Trophoblast cell (in vitro differentiated cells and primary cell): ENCODE measurements at regions not wholly inside any gene's neighbourhood (a gene's known extent, or its start where the extent isn't known, plus 50 kb on each side); places are given as distances from the start of the nearest gene placed in this dataset.
"Not testable (repeated sequence)": the region's sequence is repeated elsewhere in the genome, so short reads cannot be mapped to it uniquely, and the experiment has no call there.

ENCODE experiments used
- DNase-seq, 2 donors: peaks; one replicate each; pipeline ENCODE4 v3.0.0-alpha.2; 2016
- H2AFZ ChIP-seq: 2 replicates; pipeline ENCODE4 v1.6.1; 2013; ENCODE audit warnings: low read length, moderate library complexity, mild to moderate bottlenecking; ENCODE audit not compliant: insufficient read depth, poor library complexity
- H2AK5ac ChIP-seq: 2 replicates; pipeline ENCODE4 v1.6.1; 2013; ENCODE audit warnings: mild to moderate bottlenecking, low read length
- H2BK120ac ChIP-seq: 2 replicates; pipeline ENCODE4 v1.6.1; 2013; ENCODE audit warnings: low read length, mild to moderate bottlenecking, moderate library complexity; ENCODE audit not compliant: insufficient read depth, poor library complexity
- H2BK12ac ChIP-seq: 2 replicates; pipeline ENCODE4 v1.6.1; 2013; ENCODE audit warnings: mild to moderate bottlenecking, low read length, moderate library complexity
- H2BK5ac ChIP-seq: 2 replicates; pipeline ENCODE4 v1.6.1; 2013; ENCODE audit warnings: low read length, low read depth, moderate library complexity, mild to moderate bottlenecking; ENCODE audit not compliant: poor library complexity
- H3K14ac ChIP-seq: 2 replicates; pipeline ENCODE4 v1.6.1; 2013; ENCODE audit warnings: mild to moderate bottlenecking, low read length
- H3K18ac ChIP-seq: 2 replicates; pipeline ENCODE4 v1.6.1; 2013; ENCODE audit warnings: mild to moderate bottlenecking, low read length
- H3K23ac ChIP-seq: 2 replicates; pipeline ENCODE4 v1.6.1; 2013; ENCODE audit warnings: low read length
- H3K27ac ChIP-seq: 2 replicates; pipeline ENCODE4 v1.5.1; 2013; ENCODE audit warnings: low read depth, mild to moderate bottlenecking, inconsistent platforms, low read length, moderate library complexity
- H3K27me3 ChIP-seq: 2 replicates; pipeline ENCODE4 v1.6.1; 2013; ENCODE audit warnings: inconsistent platforms, mild to moderate bottlenecking, low read length, moderate library complexity; ENCODE audit not compliant: insufficient read depth
- H3K36me3 ChIP-seq, 2 experiments: 1 replicate in 1 of 2; 2 replicates in 1 of 2; pipeline ENCODE4 v1.6.1; 2013; ENCODE audit warnings: low read length in 2 of 2, mild to moderate bottlenecking in 2 of 2, moderate library complexity in 1 of 2; ENCODE audit not compliant: insufficient read depth in 2 of 2, control insufficient read depth in 1 of 2
- H3K4ac ChIP-seq: 2 replicates; pipeline ENCODE4 v1.6.1; 2013; ENCODE audit warnings: low read depth, mild to moderate bottlenecking, low read length, moderate library complexity
- H3K4me1 ChIP-seq, 2 experiments: 1 replicate in 1 of 2; 2 replicates in 1 of 2; pipeline ENCODE4 v1.6.1; 2013; ENCODE audit warnings: low read length in 2 of 2, mild to moderate bottlenecking in 2 of 2, moderate library complexity in 1 of 2; ENCODE audit not compliant: insufficient read depth in 2 of 2, control insufficient read depth in 1 of 2
- H3K4me2 ChIP-seq: 2 replicates; pipeline ENCODE4 v1.6.1; 2013; ENCODE audit warnings: inconsistent platforms, mild to moderate bottlenecking, low read length, moderate library complexity
- H3K4me3 ChIP-seq: 2 replicates; pipeline ENCODE4 v1.5.1; 2013; ENCODE audit warnings: mild to moderate bottlenecking, low read depth, low read length, inconsistent platforms
- H3K79me1 ChIP-seq: one replicate; pipeline ENCODE4 v1.6.1; 2013; ENCODE audit warnings: low read length
- H3K79me2 ChIP-seq: 2 replicates; pipeline ENCODE4 v1.6.1; 2013; ENCODE audit warnings: low read length, mild to moderate bottlenecking; ENCODE audit not compliant: control insufficient read depth, insufficient read depth, poor library complexity
- H3K9ac ChIP-seq: 2 replicates; pipeline ENCODE4 v1.6.1; 2013; ENCODE audit warnings: mild to moderate bottlenecking, low read length
- H3K9me3 ChIP-seq: 2 replicates; pipeline ENCODE4 v1.6.1; 2013; ENCODE audit warnings: low read depth, mild to moderate bottlenecking, control low read depth, inconsistent platforms, low read length; ENCODE audit not compliant: insufficient read depth
- H4K12ac ChIP-seq: 2 replicates; pipeline ENCODE4 v1.6.1; 2013; ENCODE audit warnings: low read depth, mild to moderate bottlenecking, low read length, moderate library complexity
- H4K8ac ChIP-seq: 2 replicates; pipeline ENCODE4 v1.6.1; 2013; ENCODE audit warnings: low read depth, mild to moderate bottlenecking, low read length, moderate library complexity
- H4K91ac ChIP-seq: one replicate; pipeline ENCODE4 v1.6.1; 2013; ENCODE audit warnings: low read depth, mild to moderate bottlenecking, low read length, moderate library complexity
- WGBS: extraction: QIAGEN DNeasy Blood & Tissue Kit; methylation state at CpG from one replicate; pipeline ENCODE4 v1.1.7; 2013; ENCODE audit warnings: missing lambda C conversion rate; ENCODE audit not compliant: insufficient read length, insufficient coverage; ENCODE audit errors: extremely low coverage; 5-methylcytosine and 5-hydroxymethylcytosine counted together

DNA sequence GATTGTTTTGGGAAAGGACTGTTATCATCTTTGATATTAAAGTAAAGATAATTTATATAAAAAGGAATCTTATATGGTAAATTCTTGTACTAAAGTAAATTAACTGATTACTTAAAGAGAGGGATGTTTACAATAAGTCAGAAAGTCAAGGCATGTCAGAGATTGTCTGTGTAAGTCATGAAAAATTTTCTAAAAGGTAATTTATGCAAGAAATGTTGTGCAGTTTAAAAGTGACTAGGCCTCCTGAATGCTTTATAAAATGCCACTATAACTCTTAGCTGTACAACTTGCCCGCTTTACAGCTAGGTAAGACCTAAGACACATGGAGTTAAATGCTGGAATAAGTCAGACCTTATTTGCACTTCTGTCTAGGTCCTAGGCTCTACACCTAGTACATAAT, 692.9 kb downstream of the GBE1 start:
- H2BK120ac ChIP-seq, result no peak overlapping the region

GRCh38 chr3:81063896-81064295, 697.5 kb downstream of the GBE1 start:
- H3K36me3 ChIP-seq, result no peaks in the 10 kb centered on the region
- no peak overlapping the region for H3K23ac ChIP-seq
- no peak overlapping the region for H2BK120ac ChIP-seq
- H3K79me2 ChIP-seq, result no peaks in the 10 kb centered on the region
- no peak overlapping the region for H3K27ac ChIP-seq
- no peak overlapping the region for H3K4ac ChIP-seq
- no peak overlapping the region for H3K18ac ChIP-seq
- H3K79me1 ChIP-seq, result no peaks in the 10 kb centered on the region
- no peak overlapping the region for H4K8ac ChIP-seq
- H4K12ac ChIP-seq, result no peak overlapping the region
- peaks cover 7% of the 10 kb centered on the region for H3K9me3 ChIP-seq
- no peak overlapping the region for H2AK5ac ChIP-seq
- H4K91ac ChIP-seq, result no peak overlapping the region
- H3K14ac ChIP-seq, result no peak overlapping the region
- H3K27me3 ChIP-seq, result no peaks in the 10 kb centered on the region
- H2BK12ac ChIP-seq, result no peak overlapping the region
- no peaks in the 10 kb centered on the region for H3K4me1 ChIP-seq
- no peak overlapping the region for H3K9ac ChIP-seq
- DNase-seq, result peak in 1 of 2 donors; percentile 9
- no peak overlapping the region for H2AFZ ChIP-seq
- no peak overlapping the region for H3K4me2 ChIP-seq
- H3K4me3 ChIP-seq, result no peak overlapping the region
- H2BK5ac ChIP-seq, result no peak overlapping the region

More for the DNA sequence above, 692.9 kb downstream of the GBE1 start:
- H3K9ac ChIP-seq, result no peak overlapping the region
- no peak for DNase-seq
- no peak overlapping the region for H2BK5ac ChIP-seq
- H3K27me3 ChIP-seq, result no peaks in the 10 kb centered on the region
- H3K4me2 ChIP-seq, result no peak overlapping the region
- no peak overlapping the region for H4K12ac ChIP-seq
- H3K27ac ChIP-seq, result no peak overlapping the region
- no CpG with 5 or more reads among the region's 1 CpG for WGBS
- H3K36me3 ChIP-seq, result no peaks in the 10 kb centered on the region
- H2AFZ ChIP-seq, result no peak overlapping the region
- H3K23ac ChIP-seq, result no peak overlapping the region
- no peaks in the 10 kb centered on the region for H3K79me2 ChIP-seq
- H4K91ac ChIP-seq, result no peak overlapping the region
- no peak overlapping the region for H2BK12ac ChIP-seq
- H3K9me3 ChIP-seq, result peaks cover 7% of the 10 kb centered on the region
- H3K18ac ChIP-seq, result no peak overlapping the region
- no peaks in the 10 kb centered on the region for H3K4me1 ChIP-seq
- H3K4me3 ChIP-seq, result no peak overlapping the region
- no peaks in the 10 kb centered on the region for H3K79me1 ChIP-seq
- H3K14ac ChIP-seq, result no peak overlapping the region
- no peak overlapping the region for H4K8ac ChIP-seq
- no peak overlapping the region for H3K4ac ChIP-seq
- H2AK5ac ChIP-seq, result no peak overlapping the region

GRCh38 chr3:81051133-81051532, 710.3 kb downstream of the GBE1 start:
- H3K4me2 ChIP-seq, H2BK120ac ChIP-seq, H2AK5ac ChIP-seq, H3K14ac ChIP-seq, H3K27me3 ChIP-seq, H3K18ac ChIP-seq, H3K27ac ChIP-seq, H3K4me1 ChIP-seq, H3K79me2 ChIP-seq, H3K4ac ChIP-seq, H2BK12ac ChIP-seq, H2AFZ ChIP-seq, H4K12ac ChIP-seq, H4K8ac ChIP-seq, H3K4me3 ChIP-seq, H4K91ac ChIP-seq, H3K79me1 ChIP-seq, H3K9ac ChIP-seq, H3K9me3 ChIP-seq, DNase-seq, H3K23ac ChIP-seq, H3K36me3 ChIP-seq, H2BK5ac ChIP-seq: not testable (repeated sequence)
- no CpG with 5 or more reads among the region's 2 CpGs for WGBS

GRCh38 chr3:81048058-81048665, 713.3 kb downstream of the GBE1 start:
- H3K4ac ChIP-seq, result no peak overlapping the region
- no peak overlapping the region for H3K27ac ChIP-seq
- H3K14ac ChIP-seq, result no peak overlapping the region
- H3K79me2 ChIP-seq, result no peaks in the 10 kb centered on the region
- no peak overlapping the region for H2AK5ac ChIP-seq
- H3K18ac ChIP-seq, result no peak overlapping the region
- no peak overlapping the region for H2AFZ ChIP-seq
- H3K9ac ChIP-seq, result no peak overlapping the region
- no peak overlapping the region for H3K23ac ChIP-seq
- H4K91ac ChIP-seq, result no peak overlapping the region
- H3K79me1 ChIP-seq, result no peaks in the 10 kb centered on the region
- no peak overlapping the region for H2BK12ac ChIP-seq
- DNase-seq, result no peak
- no peaks in the 10 kb centered on the region for H3K36me3 ChIP-seq
- H3K4me3 ChIP-seq, result no peak overlapping the region
- no peak overlapping the region for H4K12ac ChIP-seq
- H3K27me3 ChIP-seq, result no peaks in the 10 kb centered on the region
- H4K8ac ChIP-seq, result no peak overlapping the region
- no CpG with 5 or more reads among the region's 3 CpGs for WGBS
- H3K9me3 ChIP-seq, result no peaks in the 10 kb centered on the region
- no peak overlapping the region for H2BK5ac ChIP-seq
- H2BK120ac ChIP-seq, result no peak overlapping the region
- H3K4me2 ChIP-seq, result no peak overlapping the region
- H3K4me1 ChIP-seq, result no peaks in the 10 kb centered on the region
